CD14-positive monocyte (primary cell): ENCODE measurements at regions not wholly inside any gene's neighbourhood (a gene's known extent, or its start where the extent isn't known, plus 50 kb on each side); places are given as distances from the start of the nearest gene placed in this dataset.

Experiments used
- DNase-seq, 3 donors: peaks; one replicate each; pipeline ENCODE4 v3.0.0-alpha.2; 2011 to 2022
- H2AFZ ChIP-seq: 2 replicates; pipeline ENCODE4 v1.6.0; 2012; ENCODE audit warnings: mild to moderate bottlenecking, low read depth, low read length, inconsistent platforms; ENCODE audit not compliant: insufficient read depth, poor library complexity, severe bottlenecking
- H3K27ac ChIP-seq, 2 donors: 1 replicate in 1 of 2; 2 replicates in 1 of 2; pipeline ENCODE4 v1.5.1; 2012 to 2013; ENCODE audit warnings: low read length in 2 of 2, control low read depth in 1 of 2, inconsistent platforms in 1 of 2, low read depth in 1 of 2, mild to moderate bottlenecking in 1 of 2
- H3K27me3 ChIP-seq, 2 donors: one replicate each; pipeline versions ENCODE4 v1.6.0 to v1.6.1; 2011 to 2013; ENCODE audit warnings: low read length in 2 of 2; ENCODE audit not compliant: control insufficient read depth in 2 of 2, insufficient read depth in 2 of 2
- H3K36me3 ChIP-seq, 2 donors: replicated peaks in 1 of 2; 1 replicate in 1 of 2; 2 replicates in 1 of 2; pipeline versions ENCODE4 v1.5.1 to v1.6.1; 2012 to 2013; ENCODE audit warnings: low read length in 2 of 2, control low read depth in 1 of 2, inconsistent platforms in 1 of 2, mild to moderate bottlenecking in 1 of 2; ENCODE audit not compliant: insufficient read depth in 2 of 2, control insufficient read depth in 1 of 2
- H3K4me1 ChIP-seq, 2 donors: 1 replicate in 1 of 2; 2 replicates in 1 of 2; pipeline versions ENCODE4 v1.5.1 to v1.6.1; 2012 to 2013; ENCODE audit warnings: low read length in 2 of 2, control low read depth in 1 of 2, inconsistent platforms in 1 of 2, mild to moderate bottlenecking in 1 of 2, moderate library complexity in 1 of 2; ENCODE audit not compliant: insufficient read depth in 2 of 2, control insufficient read depth in 1 of 2
- H3K4me2 ChIP-seq: replicated peaks from 2 replicates; pipeline ENCODE3; 2012; ENCODE audit warnings: low read length, moderate library complexity, mild to moderate bottlenecking; ENCODE audit not compliant: poor library complexity, severe bottlenecking; ENCODE audit errors: extremely low read depth
- H3K4me3 ChIP-seq, 3 experiments: fragments of 200-600 bp in 1 of 3; sonication (generic) in 1 of 3; replicated peaks in 1 of 3; 1 replicate in 2 of 3; 2 replicates in 1 of 3; pipeline ENCODE4 v1.5.1; 2011 to 2013; ENCODE audit warnings: low read length in 3 of 3, mild to moderate bottlenecking in 3 of 3, control low read depth in 2 of 3, low read depth in 2 of 3, inconsistent platforms in 1 of 3, moderate library complexity in 1 of 3
- H3K79me2 ChIP-seq: 2 replicates; pipeline ENCODE4 v1.6.0; 2012; ENCODE audit warnings: mild to moderate bottlenecking, control low read depth, inconsistent platforms, low read length, moderate library complexity; ENCODE audit not compliant: insufficient read depth
- H3K9ac ChIP-seq: 2 replicates; pipeline ENCODE4 v1.6.0; 2017; ENCODE audit warnings: low read length, mild to moderate bottlenecking; ENCODE audit not compliant: insufficient read depth, poor library complexity, severe bottlenecking
- H3K9me3 ChIP-seq, 2 donors: replicated peaks in 1 of 2; 1 replicate in 1 of 2; 2 replicates in 1 of 2; pipeline versions ENCODE4 v1.5.1 to v1.6.1; 2012 to 2013; ENCODE audit warnings: low read length in 2 of 2, control low read depth in 1 of 2; ENCODE audit not compliant: control insufficient read depth in 1 of 2, insufficient read depth in 1 of 2
- H4K20me1 ChIP-seq: 2 replicates; pipeline ENCODE4 v1.6.0; 2012; ENCODE audit warnings: mild to moderate bottlenecking, low read length, control low read depth, moderate library complexity; ENCODE audit not compliant: insufficient read depth
- H3K27ac Mint-ChIP-seq, 7 donors: one replicate each; pipeline ENCODE4 v1.8.0; 2020; ENCODE audit warnings: mild to moderate bottlenecking in 7 of 7, mixed read lengths in 7 of 7, moderate library complexity in 6 of 7, inconsistent platforms in 2 of 7
- H3K27me3 Mint-ChIP-seq, 3 donors: one replicate each; pipeline ENCODE4 v1.8.0; 2021 to 2022; ENCODE audit warnings: low read depth in 3 of 3, mild to moderate bottlenecking in 3 of 3, mixed read lengths in 3 of 3, moderate library complexity in 3 of 3, inconsistent platforms in 1 of 3
- H3K36me3 Mint-ChIP-seq, 2 donors: one replicate each; pipeline ENCODE4 v1.8.0; 2020; ENCODE audit warnings: mixed read lengths in 2 of 2, inconsistent platforms in 1 of 2, mild to moderate bottlenecking in 1 of 2
- H3K4me1 Mint-ChIP-seq: one replicate; pipeline ENCODE4 v1.8.0; 2020; ENCODE audit warnings: mild to moderate bottlenecking, mixed read lengths
- H3K4me3 Mint-ChIP-seq, 2 donors: one replicate each; pipeline ENCODE4 v1.8.0; 2020; ENCODE audit warnings: mild to moderate bottlenecking in 2 of 2, mixed read lengths in 2 of 2, moderate library complexity in 1 of 2
- H3K9me3 Mint-ChIP-seq, 7 donors: one replicate each; pipeline ENCODE4 v1.8.0; 2020 to 2022; ENCODE audit warnings: mixed read lengths in 7 of 7, mild to moderate bottlenecking in 6 of 7, moderate library complexity in 6 of 7, inconsistent platforms in 2 of 7
- CTCF ChIP-seq: fragments of 200-600 bp; IDR thresholded peaks from one replicate; pipeline ENCODE4 v1.8.0; 2022; ENCODE audit warnings: antibody characterized with exemption, mild to moderate bottlenecking
- WGBS: methylation state at CpG from one replicate; pipeline ENCODE4 v1.1.5; 2013; ENCODE audit warnings: missing lambda C conversion rate; ENCODE audit not compliant: insufficient coverage; 5-methylcytosine and 5-hydroxymethylcytosine counted together
- intact Hi-C, 2 donors: fragments of 100-400 bp; cut with micrococcal nuclease; formaldehyde crosslinking; loops; one replicate each; pipeline versions ENCODE4 v1.15.0 to v1.15.1; 2023

- H3K4me1 Mint-ChIP-seq = no peaks in the 10 kb centered on the region
- Histone ChIP-seq H3K79me2 (no peaks in the 10 kb centered on the region), H2AFZ (no peak overlapping the region), H3K9me3 (peaks cover 0 to 36% of the 10 kb centered on the region in 2 donors), H3K27ac (no peak overlapping the region), H3K4me3 (no peak overlapping the region), H3K27me3 (no peaks in the 10 kb centered on the region), H3K36me3 (no peaks in the 10 kb centered on the region), H3K4me1 (no peaks in the 10 kb centered on the region), H3K4me2 (no peak overlapping the region), H4K20me1 (no peaks in the 10 kb centered on the region), H3K9ac (no peak overlapping the region)
- intact Hi-C loops = no loop called here
- H3K27ac Mint-ChIP-seq = no peak overlapping the region
- no peaks in the 10 kb centered on the region for H3K36me3 Mint-ChIP-seq
- no peak for TF ChIP-seq CTCF
- no peak for DNase-seq
- peaks cover 18 to 50% (median 46%) of the 10 kb centered on the region in 7 donors for H3K9me3 Mint-ChIP-seq
- no peak overlapping the region for H3K4me3 Mint-ChIP-seq
- H3K27me3 Mint-ChIP-seq = peaks cover 7 to 19% (median 12%) of the 10 kb centered on the region in 3 donors
- WGBS = no CpG with 5 or more reads among the region's 4 CpGs
Observed at GRCh38 chr20:37455659-37456058, 65.4 kb upstream of the NNAT start.

- peaks cover 9 to 19% (median 17%) of the 10 kb centered on the region in 3 donors for H3K27me3 Mint-ChIP-seq
- intact Hi-C loops = no loop called here
- no peak overlapping the region for H3K4me3 Mint-ChIP-seq
- H3K27ac Mint-ChIP-seq = no peak overlapping the region
- Histone ChIP-seq H3K4me3 (no peak overlapping the region), H2AFZ (no peak overlapping the region), H3K27ac (no peak overlapping the region), H3K4me1 (no peaks in the 10 kb centered on the region), H3K4me2 (no peak overlapping the region), H3K36me3 (no peaks in the 10 kb centered on the region), H4K20me1 (no peaks in the 10 kb centered on the region), H3K79me2 (no peaks in the 10 kb centered on the region), H3K9ac (no peak overlapping the region), H3K27me3 (no peaks in the 10 kb centered on the region), H3K9me3 (peaks cover 0 to 36% of the 10 kb centered on the region in 2 donors)
- no peaks in the 10 kb centered on the region for H3K36me3 Mint-ChIP-seq
- DNase-seq = no peak
- WGBS = no CpG with 5 or more reads among the region's 2 CpGs
- H3K9me3 Mint-ChIP-seq = peaks cover 18 to 55% (median 46%) of the 10 kb centered on the region in 7 donors
- H3K4me1 Mint-ChIP-seq = no peaks in the 10 kb centered on the region
- no peak for TF ChIP-seq CTCF
Observed at GRCh38 chr20:37456948-37457347, 64.1 kb upstream of the NNAT start.
